Body of pancreas (tissue), 4 donors: ENCODE measurements at regions not wholly inside any gene's neighbourhood (a gene's known extent, or its start where the extent isn't known, plus 50 kb on each side); places are given as distances from the start of the nearest gene placed in this dataset.

Experiments
- ATAC-seq: fragments of 150-250 bp; one replicate; pipeline ENCODE4 v1.9.1; 2016
- DNase-seq, 4 donors: peaks; one replicate each; pipeline ENCODE4 v3.0.0-alpha.2; 2019
- H3K27ac ChIP-seq, 4 donors: fragments of 200-600 bp; sonication (generic); 1 replicate in 3 of 4; 2 replicates in 1 of 4; pipeline versions ENCODE4 v1.5.1 to v1.6.1; 2016 to 2019; ENCODE audit warnings: mild to moderate bottlenecking in 1 of 4, mixed read lengths in 1 of 4, moderate library complexity in 1 of 4
- H3K27me3 ChIP-seq, 2 donors: fragments of 200-600 bp; sonication (generic); one replicate each; pipeline ENCODE4 v1.6.0; 2016; ENCODE audit warnings: mild to moderate bottlenecking in 1 of 2
- H3K36me3 ChIP-seq, 2 donors: fragments of 200-600 bp; sonication (generic); replicated peaks in 1 of 2; 2 replicates each; pipeline ENCODE4 v1.5.1; 2016; ENCODE audit warnings: low read depth in 2 of 2; ENCODE audit not compliant: insufficient read depth in 1 of 2
- H3K4me1 ChIP-seq: fragments of 200-600 bp; sonication (generic); one replicate; pipeline ENCODE4 v1.6.0; 2016
- H3K4me3 ChIP-seq, 2 donors: fragments of 200-600 bp; sonication (generic); 1 replicate in 1 of 2; 2 replicates in 1 of 2; pipeline ENCODE4 v1.5.1; 2016 to 2019
- H3K9me3 ChIP-seq, 3 donors: fragments of 200-600 bp; sonication (generic); 1 replicate in 2 of 3; 2 replicates in 1 of 3; pipeline ENCODE4 v1.5.1; 2016
- CTCF ChIP-seq, 7 experiments: fragments of 450-650 bp in 4 of 7; fragments of 200-600 bp in 3 of 7; sonication (generic) in 3 of 7; IDR thresholded peaks; one replicate each; pipeline ENCODE4 v1.5.1; 2016 to 2019; ENCODE audit warnings: antibody characterized with exemption in 7 of 7
- POLR2A ChIP-seq, 3 donors: fragments of 450-650 bp; IDR thresholded peaks; one replicate each; pipeline ENCODE4 v1.6.1; 2016; ENCODE audit warnings: antibody characterized with exemption in 3 of 3, mild to moderate bottlenecking in 2 of 3
- WGBS, 2 donors: methylation state at CpG; one replicate each; pipeline ENCODE4 v1.1.5; 2017; 5-methylcytosine and 5-hydroxymethylcytosine counted together
- intact Hi-C: fragments of 100-400 bp; cut with DNase I; formaldehyde crosslinking; loops from one replicate; pipeline ENCODE4 v1.15.1; 2023

DNA sequence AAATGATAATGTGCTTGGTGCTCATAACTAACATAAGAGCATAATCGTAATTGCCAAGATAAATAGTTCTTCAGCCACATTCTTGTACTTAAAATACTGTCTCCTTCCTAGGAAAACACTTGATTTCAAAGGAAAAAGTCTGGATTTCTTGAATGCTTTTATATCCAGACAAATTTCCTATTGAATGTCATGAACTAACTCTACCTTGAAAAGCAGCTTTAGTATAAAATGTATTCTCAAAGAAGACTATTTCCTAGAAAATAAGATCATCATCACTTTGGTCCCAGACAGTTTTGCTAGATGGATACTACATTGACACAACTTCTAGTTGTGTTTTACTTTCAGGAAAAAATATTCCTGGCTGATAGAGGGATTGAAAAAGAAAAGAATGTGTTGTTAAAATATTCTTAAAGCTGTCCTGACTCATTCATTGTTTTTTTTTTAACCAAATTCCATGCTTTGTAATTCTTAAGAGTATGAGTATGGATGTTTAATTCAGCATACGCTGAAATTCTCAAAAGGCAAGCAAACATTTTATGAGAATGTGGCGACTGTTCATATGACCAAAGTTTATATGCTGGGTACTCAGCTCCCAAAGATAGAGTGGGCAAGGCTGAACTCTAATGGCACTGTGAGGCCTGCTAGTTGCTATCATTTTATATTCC, 106.1 kb downstream of the PPP1R3A start:
- no peak for ATAC-seq
- Histone ChIP-seq H3K4me1 (no peaks in the 10 kb centered on the region), H3K4me3 (no peak overlapping the region), H3K36me3 (no peaks in the 10 kb centered on the region), H3K9me3 (no peaks in the 10 kb centered on the region), H3K27ac (no peak overlapping the region), H3K27me3 (no peaks in the 10 kb centered on the region)
- no peak for DNase-seq
- intact Hi-C loops: no loop called here
- TF ChIP-seq CTCF (IDR thresholded peaks at IDR 0.05) (no peak), POLR2A (IDR thresholded peaks at IDR 0.05) (no peak)
- 67 to 73% methylated on average over 3 of the region's 3 CpGs for WGBS, 2 donors

DNA sequence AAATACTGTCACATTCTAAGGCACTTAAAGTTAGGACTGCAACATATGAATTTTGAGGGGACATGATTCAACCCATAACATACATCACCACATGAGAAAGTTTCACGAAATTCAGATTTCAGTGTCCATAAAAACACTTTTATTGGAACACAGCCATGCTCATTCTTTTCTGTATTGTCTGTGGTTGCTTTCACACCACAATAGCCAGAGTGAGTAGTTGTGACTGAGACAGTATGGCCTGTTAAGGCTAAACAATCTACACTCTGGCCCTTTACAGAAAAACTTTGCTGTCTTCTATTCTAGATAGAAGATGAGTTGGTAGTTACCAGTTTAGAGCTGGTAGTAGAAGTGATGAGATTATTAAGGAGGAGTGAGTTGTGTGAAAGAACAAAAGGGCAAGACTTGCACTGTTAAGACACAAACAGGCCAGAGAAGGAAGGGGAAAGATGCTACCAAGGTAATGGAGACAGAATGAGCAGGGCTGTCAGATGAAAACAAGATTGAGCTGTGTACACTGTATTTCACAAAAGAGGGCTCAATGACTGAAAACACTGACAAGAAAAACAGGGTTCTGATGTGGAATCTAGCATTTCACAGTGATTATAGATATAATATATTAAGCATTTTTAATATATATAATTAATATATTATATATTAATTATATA, 108.6 kb downstream of the PPP1R3A start:
- Histone ChIP-seq H3K4me3 (no peak overlapping the region), H3K27ac (no peak overlapping the region), H3K27me3 (no peaks in the 10 kb centered on the region), H3K36me3 (no peaks in the 10 kb centered on the region), H3K9me3 (no peaks in the 10 kb centered on the region), H3K4me1 (no peaks in the 10 kb centered on the region)
- 57 to 74% methylated on average over 1 of the region's 1 CpG for WGBS, 2 donors
- intact Hi-C loops: no loop called here
- DNase-seq (no peak), ATAC-seq (no peak)
- no peak for TF ChIP-seq CTCF (IDR thresholded peaks at IDR 0.05)
- no peak for TF ChIP-seq POLR2A (IDR thresholded peaks at IDR 0.05)

GRCh38 chr7:113809581-113809980, 109.2 kb downstream of the PPP1R3A start:
- WGBS, 2 donors: 63 to 78% methylated on average over 3 of the region's 3 CpGs
- ATAC-seq: no peak

GRCh38 chr7:113806633-113807327, 112.0 kb downstream of the PPP1R3A start:
- Histone ChIP-seq H3K27me3 (no peaks in the 10 kb centered on the region), H3K4me3 (no peak overlapping the region), H3K9me3 (no peaks in the 10 kb centered on the region), H3K4me1 (no peaks in the 10 kb centered on the region), H3K36me3 (no peaks in the 10 kb centered on the region), H3K27ac (no peak overlapping the region)
- TF ChIP-seq CTCF (IDR thresholded peaks at IDR 0.05): no peak
- no peak for TF ChIP-seq POLR2A (IDR thresholded peaks at IDR 0.05)
- WGBS, 2 donors: 65 to 69% methylated on average over 7 of the region's 7 CpGs
- ATAC-seq: no peak
- intact Hi-C loops: no loop called here
- no peak for DNase-seq

More at GRCh38 chr7:113809581-113809980, 109.2 kb downstream of the PPP1R3A start:
- no peak overlapping the region for H3K4me3 ChIP-seq
- no peaks in the 10 kb centered on the region for H3K4me1 ChIP-seq
- no peaks in the 10 kb centered on the region for H3K9me3 ChIP-seq
- H3K27me3 ChIP-seq: no peaks in the 10 kb centered on the region
- intact Hi-C loops: no loop called here
- TF ChIP-seq POLR2A (IDR thresholded peaks at IDR 0.05) (no peak), CTCF (IDR thresholded peaks at IDR 0.05) (no peak)
- H3K27ac ChIP-seq: no peak overlapping the region
- DNase-seq: no peak
- H3K36me3 ChIP-seq: no peaks in the 10 kb centered on the region
